Activated T-cell treated with anti-CD3 and anti-CD28 coated beads for 1 hour (primary cell): ENCODE measurements at regions not wholly inside any gene's neighbourhood (a gene's known extent, or its start where the extent isn't known, plus 50 kb on each side); places are given as distances from the start of the nearest gene placed in this dataset.
"Not testable (repeated sequence)": the region's sequence is repeated elsewhere in the genome, so short reads cannot be mapped to it uniquely, and the experiment has no call there.

Experiments used
- DNase-seq: peaks from one replicate; pipeline ENCODE4 v3.0.0-alpha.2; 2020; ENCODE audit warnings: low read depth

- no peak for DNase-seq
These were observed 83.5 kb upstream of the CCL21 start for GRCh38 chr9:34793428-34793827.

GRCh38 chr9:34783951-34784487 is 74.1 kb upstream of the CCL21 start:
- DNase-seq = no peak

GRCh38 chr9:34782372-34782771 is 72.4 kb upstream of the CCL21 start:
- no peak for DNase-seq

GRCh38 chr9:34777666-34778065 is 67.7 kb upstream of the CCL21 start:
- DNase-seq = no peak

GRCh38 chr9:34773955-34774354 is 64.0 kb upstream of the CCL21 start:
- DNase-seq = no peak

- no peak for DNase-seq
These were observed 63.5 kb upstream of the CCL21 start for GRCh38 chr9:34773306-34773910.

- no peak for DNase-seq
These were observed 61.1 kb upstream of the CCL21 start for GRCh38 chr9:34771007-34771406.

- not testable (repeated sequence) for DNase-seq
These were observed 57.2 kb upstream of the CCL21 start for GRCh38 chr9:34767087-34767486.

GRCh38 chr9:34760196-34761040 is 50.5 kb upstream of the CCL21 start:
- DNase-seq = peak; percentile 24
